Left lung (tissue), 4 donors: ENCODE measurements at regions not wholly inside any gene's neighbourhood (a gene's known extent, or its start where the extent isn't known, plus 50 kb on each side); places are given as distances from the start of the nearest gene placed in this dataset.

Experiments
- ATAC-seq: fragments of 200-7000 bp; cut with Tn5 transposase; one replicate; pipeline ENCODE4 v1.9.1; 2020; ENCODE audit warnings: moderate library complexity
- DNase-seq, 4 donors: peaks; one replicate each; pipeline ENCODE4 v3.0.0-alpha.2; 2013 to 2020
- H3K27ac ChIP-seq, 2 donors: fragments of 200-600 bp; sonication (generic) in 1 of 2; one replicate each; pipeline versions ENCODE4 v1.5.0 to v1.8.0; 2020 to 2021
- H3K27me3 ChIP-seq, 2 donors: fragments of 200-600 bp; sonication (generic) in 1 of 2; one replicate each; pipeline versions ENCODE4 v1.5.0 to v1.8.0; 2020 to 2021
- H3K36me3 ChIP-seq, 2 donors: fragments of 200-600 bp; sonication (generic) in 1 of 2; one replicate each; pipeline versions ENCODE4 v1.5.0 to v1.8.0; 2020 to 2021
- H3K4me1 ChIP-seq, 2 donors: fragments of 200-600 bp; one replicate each; pipeline ENCODE4 v1.8.0; 2021
- H3K4me3 ChIP-seq, 2 donors: fragments of 200-600 bp; sonication (generic) in 1 of 2; one replicate each; pipeline versions ENCODE4 v1.5.0 to v1.8.0; 2020 to 2021; ENCODE audit warnings: mild to moderate bottlenecking in 1 of 2
- H3K9me3 ChIP-seq, 2 donors: fragments of 200-600 bp; sonication (generic) in 1 of 2; one replicate each; pipeline versions ENCODE4 v1.5.0 to v1.8.0; 2020 to 2021
- CTCF ChIP-seq, 2 donors: fragments of 200-600 bp; sonication (generic) in 1 of 2; IDR thresholded peaks; one replicate each; pipeline versions ENCODE4 v1.5.0 to v1.8.0; 2021; ENCODE audit warnings: antibody characterized with exemption in 2 of 2
- intact Hi-C, 2 donors: fragments of 100-400 bp; cut with DNase I; formaldehyde crosslinking; loops; one replicate each; pipeline versions ENCODE4 v1.11.2 to v1.14.2; 2022
- donor health status: DM: no; HTN: yes; CAD: no.
- donor health status: DM: no; HTN: no; CAD: no.

- TF ChIP-seq CTCF (IDR thresholded peaks at IDR 0.05): no peak
- no peaks in the 10 kb centered on the region for H3K9me3 ChIP-seq
- no peak overlapping the region for H3K4me3 ChIP-seq
- intact Hi-C loops: no loop called here
- no peaks in the 10 kb centered on the region for H3K27me3 ChIP-seq
- ATAC-seq (no peak), DNase-seq (no peak)
- no peak overlapping the region for H3K27ac ChIP-seq
- H3K4me1 ChIP-seq: no peaks in the 10 kb centered on the region
- H3K36me3 ChIP-seq: no peaks in the 10 kb centered on the region
Observed at GRCh38 chr12:77347017-77347416, 281.6 kb upstream of the E2F7 start.

DNA sequence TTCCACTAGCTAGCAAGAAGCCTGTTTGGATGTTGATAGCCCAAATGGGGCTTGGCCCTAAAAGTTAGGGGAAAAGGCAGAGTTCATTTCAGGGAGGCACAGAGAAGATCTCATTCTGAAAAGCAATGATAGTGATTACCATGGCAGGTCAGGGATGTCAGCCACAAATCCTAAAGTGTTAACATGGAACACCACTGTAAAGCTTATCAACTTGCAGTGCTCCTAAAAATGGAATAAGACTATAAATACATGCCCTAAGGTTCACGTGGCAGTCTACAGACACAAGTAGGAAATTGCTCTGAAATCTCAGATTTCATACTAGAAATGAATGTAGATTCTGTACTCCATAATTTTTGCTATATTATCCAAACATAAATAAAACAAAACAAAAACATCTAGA lies 280.0 kb upstream of the E2F7 start:
- no peak for ATAC-seq
- no peak for TF ChIP-seq CTCF (IDR thresholded peaks at IDR 0.05)
- no peaks in the 10 kb centered on the region for H3K9me3 ChIP-seq

DNA sequence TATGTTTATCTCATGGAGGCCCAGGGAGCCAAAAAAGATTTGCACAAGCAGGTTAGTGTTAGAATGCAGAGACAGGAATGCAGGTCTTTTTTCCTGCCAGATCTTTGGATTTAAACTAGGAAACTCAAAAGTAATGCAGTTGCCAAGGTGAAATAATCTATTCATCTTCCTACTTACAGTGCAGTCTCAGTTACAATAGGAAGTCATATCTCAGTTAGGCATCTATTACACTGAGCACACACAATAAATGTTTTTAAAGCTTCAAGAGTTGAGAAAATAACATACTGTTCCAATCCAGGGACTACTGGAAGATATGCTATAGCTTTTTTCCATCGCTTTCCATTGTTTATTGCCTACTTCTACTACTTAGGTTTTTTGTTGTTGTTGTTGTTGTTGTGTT lies 279.3 kb upstream of the E2F7 start:
- Histone ChIP-seq H3K9me3 (no peaks in the 10 kb centered on the region), H3K36me3 (no peaks in the 10 kb centered on the region), H3K27me3 (no peaks in the 10 kb centered on the region), H3K27ac (no peak overlapping the region), H3K4me1 (no peaks in the 10 kb centered on the region), H3K4me3 (no peak overlapping the region)
- intact Hi-C loops: no loop called here
- DNase-seq (no peak), ATAC-seq (no peak)
- no peak for TF ChIP-seq CTCF (IDR thresholded peaks at IDR 0.05)

More for the DNA sequence above, 280.0 kb upstream of the E2F7 start:
- Histone ChIP-seq H3K4me3 (no peak overlapping the region), H3K36me3 (no peaks in the 10 kb centered on the region), H3K27me3 (no peaks in the 10 kb centered on the region), H3K27ac (no peak overlapping the region), H3K4me1 (no peaks in the 10 kb centered on the region)
- intact Hi-C loops: no loop called here
- DNase-seq: no peak

DNA sequence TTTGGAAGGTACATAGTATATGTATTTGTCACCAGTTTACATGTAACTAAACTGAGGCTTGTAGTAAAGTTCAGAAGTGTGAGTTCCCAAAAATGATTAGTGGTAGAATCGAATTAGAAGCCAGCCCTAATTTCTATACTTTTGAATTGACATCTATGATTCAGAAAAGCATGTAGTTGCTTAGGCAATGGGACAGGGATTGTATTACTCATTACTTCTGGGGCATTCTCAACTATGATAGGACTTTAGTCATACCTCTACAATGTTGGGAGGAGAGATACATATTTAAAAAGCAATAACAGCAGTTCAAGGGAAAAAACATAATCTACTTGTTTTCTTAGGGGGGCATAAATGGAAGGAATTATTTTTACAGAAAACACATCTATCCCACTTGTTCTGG lies 277.9 kb upstream of the E2F7 start:
- no peak for TF ChIP-seq CTCF (IDR thresholded peaks at IDR 0.05)
- intact Hi-C loops: no loop called here
- no peaks in the 10 kb centered on the region for H3K4me1 ChIP-seq
- H3K9me3 ChIP-seq: no peaks in the 10 kb centered on the region
- H3K27ac ChIP-seq: no peak overlapping the region
- ATAC-seq (no peak), DNase-seq (no peak)
- H3K27me3 ChIP-seq: no peaks in the 10 kb centered on the region
- H3K36me3 ChIP-seq: no peaks in the 10 kb centered on the region
- no peak overlapping the region for H3K4me3 ChIP-seq

GRCh38 chr12:77342253-77342652 lies 276.9 kb upstream of the E2F7 start:
- intact Hi-C loops: no loop called here
- Histone ChIP-seq H3K4me1 (no peaks in the 10 kb centered on the region), H3K4me3 (no peak overlapping the region), H3K27me3 (no peaks in the 10 kb centered on the region), H3K9me3 (no peaks in the 10 kb centered on the region), H3K27ac (no peak overlapping the region), H3K36me3 (no peaks in the 10 kb centered on the region)
- TF ChIP-seq CTCF (IDR thresholded peaks at IDR 0.05): no peak
- ATAC-seq (no peak), DNase-seq (no peak)
